ENCODE measurements at regions not wholly inside any gene's neighbourhood (a gene's known extent, or its start where the extent isn't known, plus 50 kb on each side); places are given as distances from the start of the nearest gene placed in this dataset.

DNA sequence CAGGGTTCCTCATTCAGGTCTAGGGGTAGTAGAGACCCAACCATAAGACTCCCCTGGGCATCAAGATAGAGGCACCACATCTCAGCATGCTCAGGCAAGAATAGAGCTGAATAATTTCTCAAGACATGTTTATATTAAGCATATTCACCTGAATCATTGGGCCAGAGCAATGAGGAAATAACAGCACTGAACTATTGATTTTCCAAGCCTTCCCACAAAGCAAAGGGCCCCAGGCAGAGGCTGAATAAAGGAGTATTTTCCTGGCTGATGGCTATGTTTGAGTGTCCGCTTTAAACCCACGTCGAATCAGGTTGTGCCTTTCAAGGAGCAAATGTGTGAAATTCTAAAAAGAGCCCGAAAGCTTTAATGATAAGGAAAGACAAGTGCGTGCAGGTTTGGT, 129.2 kb downstream of the HSD17B3 start:
- no peak overlapping the region for H3K27ac ChIP-seq
- H3K4me1 ChIP-seq = peaks cover 0 to 8% (median 0%) of the 10 kb centered on the region in 9 donors
- intact Hi-C loops (cut with DNase I) = no loop called here
- 90 to 92% methylated on average over 5 of the region's 5 CpGs for WGBS, 2 donors
- H3K27me3 ChIP-seq = peaks cover 0 to 68% (median 30%) of the 10 kb centered on the region in 7 donors
- no peak for ATAC-seq
- no peak for DNase-seq
- H3K4me3 ChIP-seq = no peak overlapping the region
- H3K9me3 ChIP-seq = no peaks in the 10 kb centered on the region
- TF ChIP-seq, protein P1, sequence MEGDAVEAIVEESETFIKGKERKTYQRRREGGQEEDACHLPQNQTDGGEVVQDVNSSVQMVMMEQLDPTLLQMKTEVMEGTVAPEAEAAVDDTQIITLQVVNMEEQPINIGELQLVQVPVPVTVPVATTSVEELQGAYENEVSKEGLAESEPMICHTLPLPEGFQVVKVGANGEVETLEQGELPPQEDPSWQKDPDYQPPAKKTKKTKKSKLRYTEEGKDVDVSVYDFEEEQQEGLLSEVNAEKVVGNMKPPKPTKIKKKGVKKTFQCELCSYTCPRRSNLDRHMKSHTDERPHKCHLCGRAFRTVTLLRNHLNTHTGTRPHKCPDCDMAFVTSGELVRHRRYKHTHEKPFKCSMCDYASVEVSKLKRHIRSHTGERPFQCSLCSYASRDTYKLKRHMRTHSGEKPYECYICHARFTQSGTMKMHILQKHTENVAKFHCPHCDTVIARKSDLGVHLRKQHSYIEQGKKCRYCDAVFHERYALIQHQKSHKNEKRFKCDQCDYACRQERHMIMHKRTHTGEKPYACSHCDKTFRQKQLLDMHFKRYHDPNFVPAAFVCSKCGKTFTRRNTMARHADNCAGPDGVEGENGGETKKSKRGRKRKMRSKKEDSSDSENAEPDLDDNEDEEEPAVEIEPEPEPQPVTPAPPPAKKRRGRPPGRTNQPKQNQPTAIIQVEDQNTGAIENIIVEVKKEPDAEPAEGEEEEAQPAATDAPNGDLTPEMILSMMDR (IDR thresholded peaks at IDR 0.05) = no peak
- H3K36me3 ChIP-seq = no peaks in the 10 kb centered on the region

GRCh38 chr9:96171728-96172127, 130.2 kb downstream of the HSD17B3 start:
- WGBS, 2 donors = 85 to 87% methylated on average over 6 of the region's 6 CpGs
- DNase-seq = no peak
- TF ChIP-seq, protein P1 (IDR thresholded peaks at IDR 0.05) = no peak
- Histone ChIP-seq H3K4me3 (no peak overlapping the region), H3K36me3 (no peaks in the 10 kb centered on the region), H3K4me1 (no peaks in the 10 kb centered on the region), H3K9me3 (peaks cover 0 to 1% (median 0%) of the 10 kb centered on the region in 11 donors), H3K27me3 (peaks cover 0 to 67% (median 28%) of the 10 kb centered on the region in 7 donors), H3K27ac (no peak overlapping the region)
- no peak for ATAC-seq
- intact Hi-C loops (cut with DNase I) = no loop called here

DNA sequence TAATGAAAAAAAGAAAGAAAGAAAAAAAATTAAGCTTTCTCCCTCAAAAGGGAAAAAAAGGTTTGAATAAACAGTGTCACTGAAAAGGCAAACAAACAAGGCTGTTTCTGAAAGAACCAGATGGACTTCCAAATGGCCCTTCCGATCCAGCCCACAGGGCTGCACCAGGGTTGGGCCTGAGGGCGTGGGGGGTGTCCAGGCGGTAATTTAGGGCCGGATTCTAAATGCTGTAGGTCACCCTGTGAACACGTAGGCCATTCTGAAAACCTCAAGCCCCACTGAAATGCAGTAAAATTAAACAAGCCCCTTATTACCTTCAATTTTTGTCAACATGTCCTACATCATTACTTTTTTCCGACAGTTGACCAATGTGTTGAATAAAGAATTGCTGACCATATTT, 132.1 kb downstream of the HSD17B3 start:
- peaks cover 0 to 3% (median 0%) of the 10 kb centered on the region in 11 donors for H3K9me3 ChIP-seq
- DNase-seq (no peak), ATAC-seq (no peak)
- TF ChIP-seq, protein P1 (IDR thresholded peaks at IDR 0.05) = no peak
- H3K27me3 ChIP-seq = peaks cover 0 to 71% (median 25%) of the 10 kb centered on the region in 7 donors
- peak overlapping the region in 1 of 10 donors; percentile 56 for H3K27ac ChIP-seq
- no peak overlapping the region for H3K4me3 ChIP-seq
- intact Hi-C loops (cut with DNase I) = no loop called here
- H3K4me1 ChIP-seq = no peaks in the 10 kb centered on the region
- WGBS, 2 donors = 77 to 80% methylated on average over 6 of the region's 6 CpGs
- no peaks in the 10 kb centered on the region for H3K36me3 ChIP-seq

DNA sequence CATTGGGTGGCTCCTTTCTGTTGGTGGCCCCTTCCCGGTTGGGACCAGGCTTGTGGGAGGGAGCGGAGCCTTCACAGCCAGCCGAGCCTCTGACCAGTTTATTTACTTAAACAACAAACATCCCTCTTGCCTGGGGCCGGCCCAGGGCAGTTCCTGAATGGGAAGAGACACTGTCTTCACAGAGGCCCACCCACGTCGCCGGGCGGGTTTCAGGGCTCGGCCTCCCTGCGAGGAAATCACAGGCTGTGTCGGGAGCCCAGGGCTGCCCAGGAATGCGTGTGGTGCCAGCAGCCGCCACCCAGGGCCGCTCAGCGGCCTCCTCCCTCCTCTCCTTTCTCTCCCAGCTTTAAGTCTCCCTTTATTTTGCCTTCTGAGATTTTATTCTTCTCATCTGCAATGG, 132.5 kb downstream of the HSD17B3 start:
- Histone ChIP-seq H3K4me1 (no peaks in the 10 kb centered on the region), H3K4me3 (no peak overlapping the region), H3K27me3 (peaks cover 0 to 67% (median 21%) of the 10 kb centered on the region in 7 donors), H3K27ac (peak overlapping the region in 1 of 10 donors; percentile 56), H3K9me3 (peaks cover 0 to 3% (median 0%) of the 10 kb centered on the region in 11 donors), H3K36me3 (no peaks in the 10 kb centered on the region)
- ATAC-seq (peak in 2 of 8 donors; percentile 13 to 34), DNase-seq (peak in 1 of 2 donors; percentile 35)
- TF ChIP-seq, protein P1 (IDR thresholded peaks at IDR 0.05) = no peak
- 51 to 62% methylated on average over 15 of the region's 15 CpGs for WGBS, 2 donors
- intact Hi-C loops (cut with DNase I) = no loop called here

All from heart right ventricle (tissue), 16 donors.